ENCODE measurements at regions not wholly inside any gene's neighbourhood (a gene's known extent, or its start where the extent isn't known, plus 50 kb on each side); places are given as distances from the start of the nearest gene placed in this dataset.
"Not testable (repeated sequence)": the region's sequence is repeated elsewhere in the genome, so short reads cannot be mapped to it uniquely, and the experiment has no call there.

DNA sequence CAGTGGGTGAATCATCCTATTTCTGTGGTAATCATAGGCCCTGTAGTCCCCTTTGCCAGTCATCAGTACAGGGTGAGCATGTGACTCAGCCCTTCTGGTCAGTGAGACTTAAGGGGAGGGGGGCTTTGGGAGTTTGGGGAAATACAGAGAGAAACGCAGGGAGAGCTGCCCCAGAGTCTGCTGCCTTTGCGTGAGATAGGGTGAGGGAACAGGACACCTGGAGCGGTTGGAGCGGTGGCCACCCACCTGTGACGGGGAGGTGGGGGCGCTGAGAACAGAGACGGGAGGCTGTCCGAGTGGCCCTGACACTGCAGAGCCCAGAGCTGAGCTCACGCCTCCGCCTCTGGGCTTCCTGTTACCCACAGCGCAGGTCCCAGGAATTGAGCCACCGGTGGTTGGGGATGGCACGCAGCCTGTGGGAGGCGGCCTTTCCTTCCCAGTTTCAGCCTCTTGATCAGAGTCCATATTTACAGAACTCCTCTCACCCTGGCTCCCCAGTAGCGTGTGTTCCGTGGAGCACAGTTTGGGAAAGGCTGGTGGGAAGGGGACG, 92.0 kb upstream of the ERCC6L2 start:
- no peak for DNase-seq

DNA sequence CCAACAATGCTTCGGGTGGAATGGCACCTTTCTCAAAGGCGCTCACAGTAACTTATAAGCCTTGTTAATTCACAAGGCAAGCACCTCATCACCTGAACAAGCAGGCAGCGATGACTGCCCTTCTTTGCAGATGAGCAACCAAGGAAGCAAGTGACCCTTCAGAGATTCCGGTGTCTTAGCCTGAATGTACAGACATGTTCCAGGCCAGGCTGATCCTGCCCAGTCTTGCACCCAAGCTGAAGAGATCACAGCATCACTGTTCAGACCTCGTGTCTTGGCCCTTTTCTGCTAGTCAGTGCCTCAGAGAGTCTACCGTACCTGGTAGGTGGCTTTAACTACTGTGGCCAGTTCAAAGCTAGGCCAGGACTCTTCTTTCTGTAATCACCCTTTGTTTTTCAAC, 94.7 kb upstream of the ERCC6L2 start:
- no peak for DNase-seq

DNA sequence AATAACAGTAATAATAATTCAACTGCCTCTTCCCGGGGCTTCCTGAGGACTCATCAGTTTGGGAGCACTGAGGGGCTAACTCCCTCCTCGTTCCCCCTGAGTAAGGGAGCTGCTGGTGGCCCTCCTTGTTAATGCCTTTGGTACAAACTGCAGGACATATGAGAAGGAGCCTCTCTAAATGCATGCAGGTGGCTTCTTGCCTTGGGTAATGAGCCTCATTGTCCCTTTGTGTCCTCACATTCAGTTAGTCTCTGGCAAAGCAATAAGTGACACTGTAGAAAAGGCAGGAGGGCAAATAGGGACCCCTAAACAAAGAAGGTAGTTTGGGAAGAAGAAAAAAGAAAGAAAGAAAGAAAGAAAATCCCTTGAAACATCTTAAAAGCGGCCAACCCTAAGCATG, 95.4 kb upstream of the ERCC6L2 start:
- DNase-seq: no peak

DNA sequence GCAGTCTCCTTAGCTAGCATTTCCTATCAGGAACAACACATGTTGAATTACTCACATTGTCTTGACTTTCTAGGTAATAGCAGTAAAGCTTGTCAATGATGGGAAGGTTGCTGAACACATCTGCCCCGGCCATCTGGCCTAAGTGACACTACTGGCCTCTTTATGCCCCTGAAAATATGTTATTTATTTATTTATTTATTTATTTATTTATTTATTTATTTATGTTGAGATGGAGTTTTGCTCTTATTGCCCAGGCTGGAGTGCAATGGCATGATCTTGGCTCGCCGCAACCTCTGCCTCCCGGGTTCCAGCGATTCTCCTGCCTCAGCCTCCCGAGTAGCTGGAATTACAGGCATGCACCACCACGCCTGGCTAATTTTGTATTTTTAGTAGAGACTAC, 95.9 kb upstream of the ERCC6L2 start:
- DNase-seq: not testable (repeated sequence)

DNA sequence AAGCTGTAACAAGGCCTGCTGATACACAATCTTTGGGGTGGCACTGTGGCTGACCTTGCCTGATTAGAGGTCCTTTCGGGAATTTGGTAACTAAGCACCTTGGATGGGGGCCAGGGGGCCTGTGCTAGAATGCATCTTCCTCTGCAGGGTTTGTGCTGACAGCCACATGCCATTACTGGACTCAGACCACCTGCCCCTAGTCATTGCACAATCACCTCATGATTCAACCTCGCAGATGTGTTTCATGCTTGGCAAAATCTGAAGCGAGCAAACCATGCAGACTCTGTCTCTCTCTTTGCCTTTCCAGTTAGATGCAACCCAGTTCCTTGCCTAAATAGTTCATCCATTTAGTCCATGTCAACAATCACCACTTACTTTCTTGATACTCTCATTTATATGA, 96.5 kb upstream of the ERCC6L2 start:
- no peak for DNase-seq

DNA sequence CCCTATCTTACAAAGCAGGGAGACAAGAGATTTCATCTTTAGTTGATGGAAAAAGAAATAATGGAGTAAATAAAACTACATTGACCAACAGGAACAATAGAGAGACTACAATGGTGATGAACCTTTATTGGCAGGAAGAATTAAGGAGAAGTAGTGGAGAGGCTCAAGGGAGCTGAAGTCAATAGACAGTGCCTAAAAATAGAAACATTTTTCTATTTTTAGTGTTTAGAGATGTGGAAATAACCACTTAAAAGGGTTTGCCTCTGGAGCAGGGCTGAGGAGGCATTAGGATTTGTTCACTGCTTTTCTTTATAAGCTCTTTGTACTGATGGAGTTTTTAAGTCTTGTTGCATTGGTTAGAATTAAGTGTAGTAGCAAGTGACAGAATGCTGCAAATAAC, 98.4 kb upstream of the ERCC6L2 start:
- DNase-seq: no peak

DNA sequence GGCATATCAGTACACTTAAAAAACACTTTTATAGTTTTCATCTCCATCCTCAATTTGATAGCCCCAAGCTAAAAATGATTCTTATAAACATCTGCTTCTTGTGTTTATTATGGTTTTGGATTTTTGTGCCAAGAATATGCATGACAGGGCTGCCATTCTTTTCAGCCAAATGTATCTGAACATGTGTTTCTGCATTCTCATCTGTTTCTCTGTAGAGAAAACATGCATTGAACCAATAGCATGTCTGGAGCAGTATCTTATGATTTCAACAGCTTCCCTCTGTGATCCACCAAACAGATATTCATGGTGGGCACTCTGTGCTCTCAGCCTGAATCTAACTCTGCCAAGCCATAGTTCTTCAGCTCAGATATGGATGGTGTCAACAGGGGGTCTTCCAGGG, 99.3 kb upstream of the ERCC6L2 start:
- no peak for DNase-seq

DNA sequence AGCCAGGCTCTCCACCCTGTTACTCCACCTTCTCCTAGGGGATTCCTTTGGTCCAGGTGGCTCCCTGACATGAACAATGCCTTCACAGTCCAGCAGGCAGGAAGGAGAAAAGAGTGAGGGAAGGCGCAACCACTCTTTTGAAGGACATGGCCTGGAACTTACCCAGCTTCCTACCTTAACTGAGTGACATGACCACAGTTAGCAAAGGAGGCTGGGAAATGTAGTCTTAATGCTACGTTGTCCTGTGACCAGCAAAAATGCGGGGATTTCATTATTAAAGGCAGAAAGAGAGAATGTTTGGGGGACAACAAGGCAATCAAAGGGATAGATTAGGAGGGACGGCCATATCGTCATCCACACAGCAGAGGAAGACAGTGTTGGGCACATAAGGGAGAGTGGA, 100.3 kb upstream of the ERCC6L2 start:
- DNase-seq: no peak

DNA sequence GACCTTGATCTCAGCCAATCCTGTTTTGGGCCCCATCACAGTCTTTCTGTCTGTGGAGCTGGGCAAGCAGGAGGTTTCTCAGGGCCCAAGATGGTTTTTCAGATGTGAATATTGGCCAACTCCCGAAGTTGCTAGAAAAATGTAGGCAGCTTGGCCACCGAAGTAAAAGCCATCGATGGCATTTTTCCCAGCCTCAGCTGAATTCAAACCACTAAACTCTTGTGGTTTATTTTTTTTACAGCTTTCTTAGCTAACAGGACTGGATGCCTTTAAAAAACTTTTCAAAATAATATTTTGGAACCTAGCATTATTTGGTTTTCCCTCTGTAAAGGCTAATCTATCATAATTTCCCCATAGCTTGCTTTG, 102.5 kb upstream of the ERCC6L2 start:
- DNase-seq: no peak

DNA sequence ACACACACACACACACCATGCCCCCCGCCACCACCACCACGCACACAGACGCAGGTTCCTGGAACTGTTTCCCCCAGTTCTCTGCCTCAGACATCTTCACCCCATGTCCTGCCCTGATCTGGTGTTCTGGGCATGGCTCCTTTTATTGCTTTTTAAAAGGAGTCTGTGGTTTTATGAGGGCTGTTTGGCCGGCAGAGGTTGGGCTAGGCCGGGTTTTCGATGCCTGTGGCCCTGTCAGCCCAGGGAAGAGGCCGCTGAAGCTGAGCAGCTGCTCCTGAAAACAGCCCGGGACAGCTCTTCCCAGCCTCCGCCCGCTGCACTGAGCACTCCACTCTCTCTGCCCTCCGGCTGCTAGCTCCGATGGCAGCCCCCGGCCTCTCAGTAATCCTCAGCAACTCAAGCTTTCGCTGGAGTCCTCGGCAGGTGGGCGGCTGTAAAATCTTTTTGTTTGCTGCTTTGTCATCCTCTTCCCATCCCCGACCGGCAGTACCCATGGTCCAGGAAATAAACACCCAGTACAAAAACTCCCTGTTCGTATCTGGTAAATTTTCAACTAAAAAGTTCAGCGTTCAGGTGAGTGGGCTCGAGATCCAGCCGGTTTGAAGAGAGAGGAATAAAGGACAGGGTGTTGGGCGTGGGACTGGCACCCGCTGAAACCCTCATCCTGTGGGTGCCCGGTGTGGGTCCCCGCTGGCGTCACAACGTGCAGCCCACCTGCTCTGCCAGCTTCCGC, 103.0 kb upstream of the ERCC6L2 start:
- no peak for DNase-seq

DNA sequence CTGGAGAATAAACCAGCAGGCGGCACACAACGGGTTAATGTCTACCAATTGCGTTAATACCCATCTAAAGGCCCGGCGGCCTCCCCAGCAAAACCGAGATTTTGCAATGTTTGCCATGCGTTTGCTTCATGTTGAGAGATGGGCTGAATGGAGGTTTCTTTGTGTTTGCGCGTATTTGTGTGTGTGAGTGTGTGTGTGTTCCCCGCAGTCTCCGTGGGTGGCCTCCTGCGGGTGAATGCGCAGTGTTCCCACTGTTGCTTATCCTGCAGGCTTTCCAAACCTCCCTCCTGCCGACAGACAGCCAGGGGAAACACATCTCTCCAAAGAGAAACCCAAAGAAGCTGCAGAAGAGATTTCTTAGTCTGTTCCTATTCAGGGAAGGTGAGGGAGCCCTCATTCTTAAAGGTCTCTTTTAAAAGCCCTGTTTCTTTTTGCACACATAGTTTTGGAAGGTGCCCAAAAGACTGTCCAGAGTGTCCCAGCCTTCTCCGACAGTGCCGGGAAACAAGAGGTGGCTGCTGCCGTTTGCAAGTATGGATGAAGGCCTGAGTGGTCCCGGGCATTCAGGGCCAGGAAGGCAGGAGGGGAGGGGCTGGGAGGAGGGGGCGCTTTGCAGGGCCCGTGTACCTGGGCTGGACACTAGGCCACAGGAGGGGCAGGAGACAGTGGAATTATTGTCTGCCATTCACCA, 103.8 kb upstream of the ERCC6L2 start:
- no peak for DNase-seq

DNA sequence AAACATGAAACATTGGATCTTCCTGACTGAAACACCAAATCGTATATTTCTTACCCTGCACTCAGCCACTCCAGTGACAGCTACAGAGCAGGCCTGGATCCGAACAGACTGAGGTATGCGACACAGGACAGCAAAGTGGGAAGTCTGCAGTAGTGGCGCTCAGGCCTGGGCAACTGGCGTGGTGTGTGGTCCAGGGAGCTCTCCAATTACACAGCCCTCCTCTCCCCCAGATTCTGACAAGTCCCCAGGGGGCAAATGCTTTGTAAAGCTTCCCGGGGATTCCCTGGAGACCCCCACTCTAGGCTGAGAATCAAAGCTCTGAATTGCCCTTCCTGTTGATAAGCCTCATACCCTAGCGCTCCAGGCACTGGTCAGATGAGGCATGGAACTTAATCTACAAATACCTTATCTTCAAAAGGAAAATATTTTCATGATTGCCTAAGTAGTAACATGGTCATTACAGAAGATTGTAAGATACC, 104.8 kb upstream of the ERCC6L2 start:
- no peak for DNase-seq

DNA sequence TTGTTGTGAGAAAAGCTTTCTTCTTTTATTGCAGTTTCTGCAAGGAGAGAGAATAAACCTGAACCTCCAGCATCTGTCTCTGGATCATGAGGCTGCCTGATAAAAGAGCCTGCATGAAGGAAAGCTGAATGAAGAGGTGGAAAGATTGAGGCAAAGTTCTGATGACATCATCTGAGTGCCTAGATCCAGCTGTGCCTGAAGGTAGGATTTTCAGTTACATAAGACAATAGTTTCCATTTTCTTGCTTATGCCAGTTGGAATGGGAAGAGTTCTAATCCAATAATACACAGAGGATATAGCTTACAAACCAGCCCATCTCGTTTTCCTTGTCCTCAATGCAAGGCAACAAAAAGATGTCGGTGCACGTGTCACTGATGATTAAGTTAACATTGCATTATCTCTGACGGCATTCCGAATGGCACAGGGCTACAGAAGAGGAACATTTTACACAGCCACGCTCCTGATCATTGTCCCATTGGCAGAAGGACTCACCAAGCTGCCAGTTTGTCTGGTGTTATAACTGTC, 105.5 kb upstream of the ERCC6L2 start:
- DNase-seq: no peak

DNA sequence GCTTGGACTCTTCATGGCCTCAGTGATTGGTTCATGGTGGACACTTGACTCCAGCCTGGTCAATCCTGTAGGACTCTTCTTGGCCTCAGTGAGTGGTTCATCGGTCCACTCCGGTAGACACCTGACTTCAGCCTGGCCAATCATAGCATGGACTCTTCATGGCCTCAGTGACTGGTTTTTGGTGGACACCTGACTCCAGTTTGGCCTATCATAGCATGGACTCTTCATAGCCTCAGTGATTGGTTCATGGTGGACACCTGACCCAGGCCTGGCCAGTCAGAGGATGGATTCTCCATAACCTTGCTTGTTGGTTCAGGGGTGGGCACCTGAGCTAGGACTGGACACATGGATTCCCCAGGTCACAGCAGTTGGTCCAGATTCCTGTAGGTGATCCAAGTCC, 106.0 kb upstream of the ERCC6L2 start:
- DNase-seq: no peak

DNA sequence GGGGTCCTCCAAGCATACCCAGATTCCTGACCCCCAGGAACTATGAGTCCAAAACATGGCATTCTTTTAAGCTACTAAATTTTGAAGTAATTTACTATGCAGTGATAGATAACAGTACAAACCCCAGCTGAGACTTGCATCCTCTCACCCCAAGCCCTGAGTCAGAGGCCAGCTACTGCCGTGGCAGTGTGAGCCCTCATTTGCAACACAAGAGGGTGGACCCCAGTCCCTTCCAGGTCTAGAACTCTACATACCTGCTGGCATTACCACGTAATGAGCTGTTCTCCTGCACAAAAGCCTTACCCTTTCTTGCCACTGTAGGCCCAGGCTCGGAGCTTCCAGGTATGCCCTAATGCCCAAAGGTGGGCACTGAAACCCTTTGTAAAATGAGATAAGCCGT, 108.6 kb upstream of the ERCC6L2 start:
- no peak for DNase-seq

DNA sequence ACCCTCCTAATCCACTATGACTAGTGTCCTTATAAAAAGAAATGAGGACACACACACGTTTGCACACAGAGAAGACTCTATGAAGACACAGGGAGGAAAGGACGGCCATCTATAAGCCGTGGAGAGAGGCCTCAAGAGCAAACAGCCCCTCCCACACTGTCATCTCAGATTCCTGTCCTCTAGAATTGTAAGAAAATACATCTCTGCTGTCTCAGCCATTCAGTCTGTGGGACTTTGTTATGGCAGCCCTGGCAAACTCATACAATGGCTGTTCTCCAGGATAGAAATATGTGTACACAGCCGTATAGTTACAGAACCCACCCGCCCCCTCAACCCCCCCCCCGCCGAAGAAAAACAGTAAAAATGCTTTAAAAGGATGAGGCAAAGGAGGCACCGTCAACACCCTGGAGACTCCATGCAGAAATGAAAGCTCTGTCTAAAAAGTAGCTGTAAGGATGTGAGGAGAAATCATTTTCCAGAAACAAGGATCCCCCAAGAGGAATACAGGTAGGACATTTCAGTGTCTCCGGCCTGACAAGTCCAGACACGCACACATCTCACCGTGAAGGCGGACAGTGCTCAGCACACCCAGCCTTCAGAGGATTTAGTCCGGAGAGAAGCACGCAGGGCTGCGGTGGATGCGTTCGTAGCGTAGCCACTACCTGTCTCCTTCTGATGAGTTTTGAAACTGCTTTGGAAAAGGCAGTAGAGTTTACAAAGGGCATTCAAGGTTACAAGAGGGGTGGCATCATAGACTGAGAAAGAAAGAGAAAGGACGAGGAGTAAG, 110.8 kb upstream of the ERCC6L2 start:
- no peak for DNase-seq

DNA sequence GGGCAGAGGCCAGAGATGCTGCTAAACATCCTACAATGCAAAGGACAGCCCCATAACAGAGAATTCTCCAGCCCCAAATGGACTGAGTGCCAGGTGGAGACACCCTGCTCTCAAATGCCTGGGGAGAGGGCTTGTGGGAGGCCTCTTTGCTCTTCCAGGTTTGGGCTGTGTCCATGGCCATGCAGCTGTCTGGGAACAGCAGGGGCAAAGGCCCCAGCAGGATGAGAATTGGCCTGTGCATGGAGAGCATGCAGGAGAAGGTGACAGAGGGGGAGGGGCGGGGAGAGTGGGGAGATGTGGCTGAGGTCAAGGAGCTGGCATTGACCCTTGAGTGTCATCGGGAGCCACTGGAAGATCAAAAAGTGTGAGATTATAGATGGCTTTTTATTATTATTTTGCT, 111.5 kb upstream of the ERCC6L2 start:
- no peak for DNase-seq

DNA sequence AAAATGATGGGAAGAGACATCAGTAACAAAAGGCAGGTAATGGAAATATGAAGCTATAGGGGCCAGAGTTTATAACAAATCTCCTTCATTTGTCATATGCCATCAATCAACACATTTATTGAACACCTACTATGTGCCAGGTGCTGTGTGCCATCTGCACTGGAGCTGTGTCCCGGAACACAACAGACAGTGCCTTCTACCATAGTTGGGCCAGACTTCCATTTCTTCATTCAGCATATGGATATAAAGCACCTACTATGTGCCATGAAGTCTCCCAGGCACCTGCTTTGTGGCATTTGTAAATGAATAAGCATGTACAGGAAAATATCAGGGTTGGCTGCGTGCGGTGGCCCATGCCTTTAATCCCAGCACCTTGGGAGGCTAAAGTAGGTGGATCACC, 112.5 kb upstream of the ERCC6L2 start:
- DNase-seq: no peak

DNA sequence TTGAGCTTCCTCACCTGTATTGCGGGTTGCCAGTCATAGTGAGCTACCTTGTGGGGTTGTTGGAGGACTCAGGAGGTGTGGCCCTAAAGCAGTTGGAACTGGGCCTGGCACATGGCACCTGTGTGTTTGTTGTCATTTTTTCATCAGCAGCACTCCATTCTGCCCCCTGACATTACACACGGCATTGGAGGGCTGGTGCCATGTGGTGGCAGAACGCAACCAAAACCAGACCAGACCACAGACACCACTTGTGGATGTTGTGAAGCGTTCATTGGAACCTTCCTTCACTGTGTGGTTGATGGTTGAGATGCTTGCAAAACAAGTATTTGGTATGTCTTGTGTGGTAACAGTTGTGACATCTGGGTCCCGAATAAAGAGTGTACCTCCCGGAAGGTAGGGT, 113.2 kb upstream of the ERCC6L2 start:
- DNase-seq: no peak

DNA sequence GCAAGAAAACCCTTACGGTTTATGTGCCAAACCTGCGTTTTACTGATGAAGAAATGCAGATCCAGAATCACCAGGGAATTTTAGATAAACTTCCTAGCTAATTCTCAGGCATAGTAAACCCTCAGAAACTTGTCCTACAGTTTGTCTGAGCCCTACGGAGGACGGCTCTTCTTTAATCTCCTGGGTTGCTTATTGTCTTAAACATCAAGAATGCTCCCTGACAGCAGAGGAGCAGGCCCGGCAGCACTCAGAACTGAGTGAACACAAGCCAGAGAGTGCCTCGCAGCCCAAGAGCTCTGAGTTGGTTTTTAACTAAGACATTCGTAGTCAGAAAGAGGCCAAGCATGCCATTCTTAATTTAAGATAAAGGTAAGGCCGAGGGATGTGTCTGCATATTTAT, 114.7 kb upstream of the ERCC6L2 start:
- no peak for DNase-seq

DNA sequence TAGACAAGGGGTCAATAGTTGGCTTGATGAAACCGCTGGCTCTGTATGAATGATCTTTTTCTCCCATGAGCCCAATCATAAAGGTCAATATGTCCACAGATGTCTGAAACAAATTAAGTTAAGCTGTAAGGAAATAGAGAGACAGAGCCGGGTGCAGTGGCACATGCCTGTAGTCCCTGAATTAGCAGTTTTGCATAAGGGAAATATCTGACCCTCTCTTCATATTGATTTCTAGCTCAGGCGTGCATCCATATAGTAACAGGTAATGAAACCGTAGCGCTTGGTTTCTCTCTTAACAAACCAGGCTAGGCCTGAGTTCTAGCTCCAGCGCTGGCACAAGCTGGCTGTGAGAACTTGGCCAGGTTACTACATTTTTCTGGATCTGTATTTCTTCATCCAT, 118.1 kb upstream of the ERCC6L2 start:
- DNase-seq: no peak

DNA sequence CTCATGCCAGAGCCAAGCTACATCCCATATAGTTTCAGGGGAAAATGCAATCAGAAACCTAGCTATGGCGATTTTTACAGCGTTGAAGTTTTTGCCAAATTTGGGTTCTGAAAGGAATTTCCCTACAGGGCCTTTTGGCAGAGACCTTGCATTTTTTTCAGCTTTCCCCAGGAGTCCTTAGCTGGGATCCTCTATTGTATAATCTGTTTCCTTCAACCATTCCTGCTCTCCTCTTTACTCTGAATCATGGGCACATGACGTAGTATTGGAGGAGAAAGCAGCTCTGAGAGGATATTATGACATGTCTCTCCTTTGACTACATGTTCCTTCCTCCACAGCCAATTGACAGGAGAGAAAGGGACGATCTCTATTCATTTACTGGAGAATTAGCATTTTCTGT, 118.5 kb upstream of the ERCC6L2 start:
- DNase-seq: no peak

DNA sequence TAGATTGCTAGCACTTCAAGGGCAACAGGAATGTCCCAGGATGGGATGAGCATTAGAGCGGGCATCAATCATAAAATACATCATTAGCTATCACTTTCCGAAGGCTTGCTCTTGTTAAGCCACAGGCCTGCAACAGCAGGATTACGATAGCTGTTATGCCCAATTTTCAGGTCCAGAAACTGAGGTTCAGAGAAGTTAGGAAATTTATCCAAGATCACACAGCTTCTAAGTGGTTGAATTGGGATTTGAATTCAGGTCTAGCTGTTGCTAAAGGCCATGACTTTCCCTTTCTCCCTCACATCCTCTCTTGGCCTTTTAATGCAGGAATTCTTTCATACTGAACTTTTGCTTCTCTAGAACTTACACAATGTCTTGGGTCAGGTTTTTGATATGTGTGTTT, 119.4 kb upstream of the ERCC6L2 start:
- DNase-seq: no peak

DNA sequence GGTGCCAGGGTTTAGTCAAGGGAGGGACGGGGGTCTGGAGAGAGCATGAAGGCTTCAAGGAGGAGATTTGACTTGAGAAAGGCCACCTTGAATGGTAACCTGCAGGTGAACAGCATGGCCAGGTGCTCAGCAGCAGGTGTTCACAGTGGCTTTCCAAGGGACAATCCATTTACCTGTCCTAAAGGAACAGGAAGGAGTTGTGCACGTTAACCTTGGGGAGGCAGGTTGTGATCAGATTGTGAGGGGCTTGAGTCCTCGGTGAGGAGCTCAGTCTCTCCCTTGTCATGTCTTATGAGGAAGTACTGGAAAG, 120.1 kb upstream of the ERCC6L2 start:
- no peak for DNase-seq
